ENCODE measurements at regions not wholly inside any gene's neighbourhood (a gene's known extent, or its start where the extent isn't known, plus 50 kb on each side); places are given as distances from the start of the nearest gene placed in this dataset.

DNA sequence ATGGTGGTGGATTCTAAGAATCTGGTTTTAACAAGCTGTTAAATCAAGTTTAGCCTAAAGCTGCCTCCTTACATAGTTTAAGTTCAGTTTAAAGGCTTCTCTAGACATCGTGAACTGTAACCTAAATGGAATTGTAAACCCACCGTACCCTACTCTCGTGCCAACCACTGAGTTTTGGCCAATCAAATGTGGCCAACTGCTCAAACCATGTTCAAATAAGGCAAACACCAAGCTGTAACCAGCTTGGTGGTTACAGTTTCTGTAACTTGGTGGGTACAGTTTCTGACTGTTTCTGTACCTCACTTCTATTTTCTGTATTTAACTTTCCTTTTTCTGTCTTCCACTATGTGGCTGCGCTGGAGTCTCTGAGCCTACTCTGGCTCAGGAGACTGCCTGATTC, 131.9 kb upstream of the DDHD1 start:
- no peaks in the 10 kb centered on the region for H3K36me3 ChIP-seq
- no peak for DNase-seq
- no peak overlapping the region for H3K27ac ChIP-seq
- H3K27me3 ChIP-seq: no peaks in the 10 kb centered on the region
- peaks cover 0 to 10% of the 10 kb centered on the region in 2 donors for H3K9me3 ChIP-seq
- intact Hi-C loops (cut with DNase I): no loop called here
- ATAC-seq: no peak
- TF ChIP-seq CTCF (IDR thresholded peaks at IDR 0.05): no peak
- H3K4me3 ChIP-seq: no peak overlapping the region
- H3K4me1 ChIP-seq: no peaks in the 10 kb centered on the region

- H3K4me1 ChIP-seq: no peaks in the 10 kb centered on the region
- intact Hi-C loops (cut with DNase I): no loop called here
- H3K9me3 ChIP-seq: peaks cover 0 to 8% of the 10 kb centered on the region in 2 donors
- H3K4me3 ChIP-seq: no peak overlapping the region
- H3K27me3 ChIP-seq: no peaks in the 10 kb centered on the region
- no peaks in the 10 kb centered on the region for H3K36me3 ChIP-seq
- ATAC-seq (no peak), DNase-seq (no peak)
- no peak overlapping the region for H3K27ac ChIP-seq
- no peak for TF ChIP-seq CTCF (IDR thresholded peaks at IDR 0.05)
These were observed 125.7 kb upstream of the DDHD1 start for GRCh38 chr14:53278602-53279506.

GRCh38 chr14:53273671-53274072, 120.5 kb upstream of the DDHD1 start:
- Histone ChIP-seq H3K36me3 (no peaks in the 10 kb centered on the region), H3K27me3 (no peaks in the 10 kb centered on the region), H3K4me3 (no peak overlapping the region), H3K4me1 (no peaks in the 10 kb centered on the region), H3K9me3 (no peaks in the 10 kb centered on the region), H3K27ac (no peak overlapping the region)
- no peak for ATAC-seq
- TF ChIP-seq CTCF (IDR thresholded peaks at IDR 0.05): no peak
- intact Hi-C loops (cut with DNase I): no loop called here
- no peak for DNase-seq

DNA sequence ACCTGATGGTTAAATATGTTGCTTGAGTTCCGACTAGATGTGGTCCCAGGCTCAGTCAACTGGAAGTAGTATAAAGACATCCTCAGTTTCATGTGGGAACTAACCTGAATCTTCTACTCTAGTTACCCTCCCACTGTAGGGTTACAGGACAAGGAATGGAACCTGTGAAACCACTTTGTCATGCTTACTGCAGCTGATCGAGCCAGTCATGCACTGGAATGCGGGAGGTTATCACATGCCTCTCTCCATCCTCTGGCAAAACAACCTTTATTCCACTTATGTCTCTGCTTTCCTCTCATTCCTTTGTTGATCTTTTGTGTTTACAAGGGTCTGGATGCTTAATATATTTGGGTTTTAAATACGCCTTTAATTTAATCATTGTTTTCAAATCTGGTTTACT, 111.9 kb upstream of the DDHD1 start:
- Histone ChIP-seq H3K9me3 (peaks cover 0 to 9% of the 10 kb centered on the region in 2 donors), H3K27me3 (no peaks in the 10 kb centered on the region), H3K36me3 (no peaks in the 10 kb centered on the region), H3K4me1 (no peaks in the 10 kb centered on the region), H3K27ac (no peak overlapping the region), H3K4me3 (no peak overlapping the region)
- intact Hi-C loops (cut with DNase I): no loop called here
- no peak for TF ChIP-seq CTCF (IDR thresholded peaks at IDR 0.05)
- DNase-seq: no peak
- ATAC-seq: no peak

- H3K27me3 ChIP-seq: no peaks in the 10 kb centered on the region
- no peaks in the 10 kb centered on the region for H3K4me1 ChIP-seq
- intact Hi-C loops (cut with DNase I): no loop called here
- DNase-seq (no peak), ATAC-seq (no peak)
- no peaks in the 10 kb centered on the region for H3K36me3 ChIP-seq
- no peak for TF ChIP-seq CTCF (IDR thresholded peaks at IDR 0.05)
- H3K27ac ChIP-seq: no peak overlapping the region
- peaks cover 0 to 17% of the 10 kb centered on the region in 2 donors for H3K9me3 ChIP-seq
- no peak overlapping the region for H3K4me3 ChIP-seq
These were observed 107.8 kb upstream of the DDHD1 start for GRCh38 chr14:53260928-53261327.

Measured in left lung (tissue), 4 donors.